ENCODE measurements at regions not wholly inside any gene's neighbourhood (a gene's known extent, or its start where the extent isn't known, plus 50 kb on each side); places are given as distances from the start of the nearest gene placed in this dataset.

GRCh38 chr2:217642944-217643343 lies 359.9 kb downstream of the TNS1 start:
- TF ChIP-seq, protein P1, sequence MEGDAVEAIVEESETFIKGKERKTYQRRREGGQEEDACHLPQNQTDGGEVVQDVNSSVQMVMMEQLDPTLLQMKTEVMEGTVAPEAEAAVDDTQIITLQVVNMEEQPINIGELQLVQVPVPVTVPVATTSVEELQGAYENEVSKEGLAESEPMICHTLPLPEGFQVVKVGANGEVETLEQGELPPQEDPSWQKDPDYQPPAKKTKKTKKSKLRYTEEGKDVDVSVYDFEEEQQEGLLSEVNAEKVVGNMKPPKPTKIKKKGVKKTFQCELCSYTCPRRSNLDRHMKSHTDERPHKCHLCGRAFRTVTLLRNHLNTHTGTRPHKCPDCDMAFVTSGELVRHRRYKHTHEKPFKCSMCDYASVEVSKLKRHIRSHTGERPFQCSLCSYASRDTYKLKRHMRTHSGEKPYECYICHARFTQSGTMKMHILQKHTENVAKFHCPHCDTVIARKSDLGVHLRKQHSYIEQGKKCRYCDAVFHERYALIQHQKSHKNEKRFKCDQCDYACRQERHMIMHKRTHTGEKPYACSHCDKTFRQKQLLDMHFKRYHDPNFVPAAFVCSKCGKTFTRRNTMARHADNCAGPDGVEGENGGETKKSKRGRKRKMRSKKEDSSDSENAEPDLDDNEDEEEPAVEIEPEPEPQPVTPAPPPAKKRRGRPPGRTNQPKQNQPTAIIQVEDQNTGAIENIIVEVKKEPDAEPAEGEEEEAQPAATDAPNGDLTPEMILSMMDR (IDR thresholded peaks at IDR 0.05): no peak
- TF ChIP-seq POLR2A (IDR thresholded peaks at IDR 0.05): no peak
